ENCODE measurements at regions not wholly inside any gene's neighbourhood (a gene's known extent, or its start where the extent isn't known, plus 50 kb on each side); places are given as distances from the start of the nearest gene placed in this dataset.
A peak's percentile ranks its signal among the peaks of the same experiment; 100 is the strongest.

GRCh38 chr21:43317959-43318358, 109.0 kb downstream of the SIK1 start:
- DNase-seq (ENCODE audit: low spot score), result peak; percentile 14

- DNase-seq (ENCODE audit: low spot score), result no peak
Measured at GRCh38 chr21:43317254-43317748, 109.6 kb downstream of the SIK1 start.

GRCh38 chr21:43316156-43316845, 110.6 kb downstream of the SIK1 start:
- no peak for DNase-seq (ENCODE audit: low spot score)

- no peak for DNase-seq (ENCODE audit: low spot score)
Measured at GRCh38 chr21:43315244-43316137, 111.4 kb downstream of the SIK1 start.

GRCh38 chr21:43313939-43314405, 113.0 kb downstream of the SIK1 start:
- no peak for DNase-seq (ENCODE audit: low spot score)

GRCh38 chr21:43313221-43313938, 113.6 kb downstream of the SIK1 start:
- no peak for DNase-seq (ENCODE audit: low spot score)

GRCh38 chr21:43312751-43313169, 114.2 kb downstream of the SIK1 start:
- peak; percentile 44 for DNase-seq (ENCODE audit: low spot score)

- peak; percentile 29 for DNase-seq (ENCODE audit: low spot score)
Measured at GRCh38 chr21:43312011-43312410, 114.9 kb downstream of the SIK1 start.

GRCh38 chr21:43311301-43311817, 115.6 kb downstream of the SIK1 start:
- DNase-seq (ENCODE audit: low spot score), result peak; percentile 25

- no peak for DNase-seq (ENCODE audit: low spot score)
Measured at GRCh38 chr21:43308815-43309283, 118.1 kb downstream of the SIK1 start.

- no peak for DNase-seq (ENCODE audit: low spot score)
Measured at GRCh38 chr21:43308101-43308814, 118.7 kb downstream of the SIK1 start.

- no peak for DNase-seq (ENCODE audit: low spot score)
Measured at GRCh38 chr21:43307677-43308070, 119.3 kb downstream of the SIK1 start.

- no peak for DNase-seq (ENCODE audit: low spot score)
Measured at GRCh38 chr21:43306911-43307676, 119.8 kb downstream of the SIK1 start.

GRCh38 chr21:43306391-43306790, 120.5 kb downstream of the SIK1 start:
- no peak for DNase-seq (ENCODE audit: low spot score)

- DNase-seq (ENCODE audit: low spot score), result no peak
Measured at GRCh38 chr21:43305811-43306311, 121.1 kb downstream of the SIK1 start.

GRCh38 chr21:43305336-43305665, 121.6 kb downstream of the SIK1 start:
- DNase-seq (ENCODE audit: low spot score), result no peak

- no peak for DNase-seq (ENCODE audit: low spot score)
Measured at GRCh38 chr21:43304621-43305335, 122.2 kb downstream of the SIK1 start.

- DNase-seq (ENCODE audit: low spot score), result no peak
Measured at GRCh38 chr21:43304206-43304605, 122.7 kb downstream of the SIK1 start.

- peak; percentile 49 for DNase-seq (ENCODE audit: low spot score)
Measured at GRCh38 chr21:43303275-43304178, 123.4 kb downstream of the SIK1 start.
